VCaP (cell line): ENCODE measurements at regions not wholly inside any gene's neighbourhood (a gene's known extent, or its start where the extent isn't known, plus 50 kb on each side); places are given as distances from the start of the nearest gene placed in this dataset.
"Not testable (repeated sequence)": the region's sequence is repeated elsewhere in the genome, so short reads cannot be mapped to it uniquely, and the experiment has no call there.

Experiments
- H3K27ac ChIP-seq: fragments of 450-650 bp; 2 replicates; pipeline ENCODE4 v1.5.1; 2017
- TF ChIP-seq, protein P1 (sequence below): fragments of 450-650 bp; conservative IDR thresholded peaks from 2 replicates; pipeline ENCODE4 v1.5.1; 2017; ENCODE audit warnings: mild to moderate bottlenecking, moderate library complexity

DNA sequence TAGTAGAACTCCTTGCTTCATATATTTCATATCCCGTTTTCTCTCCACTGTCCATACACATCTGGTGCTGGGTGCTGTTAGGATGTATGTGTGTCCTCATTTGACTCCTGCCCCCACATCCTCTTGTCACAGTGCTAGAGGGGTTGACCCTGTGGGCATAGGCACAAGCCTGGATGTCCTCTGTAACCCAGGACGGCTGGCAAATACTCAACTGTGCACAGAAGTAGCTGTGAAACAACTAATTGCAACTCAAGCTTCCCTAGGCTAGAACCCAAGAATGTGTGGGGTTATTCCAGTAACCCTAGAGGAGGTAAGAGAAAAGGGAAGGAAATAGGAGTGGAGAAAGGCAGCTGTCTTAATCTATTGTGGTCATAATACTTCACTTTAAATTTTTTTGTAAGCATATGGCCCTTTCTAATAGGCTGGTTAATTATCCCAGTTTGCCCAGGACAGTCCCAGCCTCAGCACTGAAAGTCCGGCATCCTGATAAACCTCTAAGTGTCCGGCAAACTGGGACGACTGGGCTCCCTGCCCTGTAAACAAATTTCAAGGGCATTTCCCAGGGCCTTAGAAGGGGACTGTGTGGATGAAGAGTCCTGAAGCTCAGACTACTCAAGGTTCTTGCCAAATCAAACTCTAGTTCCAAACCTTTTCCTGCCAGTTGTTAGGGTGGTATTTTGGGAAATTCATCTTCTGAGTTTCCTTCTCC, 283.2 kb upstream of the CELF2 start:
- no peak overlapping the region for H3K27ac ChIP-seq
- TF ChIP-seq, protein P1, sequence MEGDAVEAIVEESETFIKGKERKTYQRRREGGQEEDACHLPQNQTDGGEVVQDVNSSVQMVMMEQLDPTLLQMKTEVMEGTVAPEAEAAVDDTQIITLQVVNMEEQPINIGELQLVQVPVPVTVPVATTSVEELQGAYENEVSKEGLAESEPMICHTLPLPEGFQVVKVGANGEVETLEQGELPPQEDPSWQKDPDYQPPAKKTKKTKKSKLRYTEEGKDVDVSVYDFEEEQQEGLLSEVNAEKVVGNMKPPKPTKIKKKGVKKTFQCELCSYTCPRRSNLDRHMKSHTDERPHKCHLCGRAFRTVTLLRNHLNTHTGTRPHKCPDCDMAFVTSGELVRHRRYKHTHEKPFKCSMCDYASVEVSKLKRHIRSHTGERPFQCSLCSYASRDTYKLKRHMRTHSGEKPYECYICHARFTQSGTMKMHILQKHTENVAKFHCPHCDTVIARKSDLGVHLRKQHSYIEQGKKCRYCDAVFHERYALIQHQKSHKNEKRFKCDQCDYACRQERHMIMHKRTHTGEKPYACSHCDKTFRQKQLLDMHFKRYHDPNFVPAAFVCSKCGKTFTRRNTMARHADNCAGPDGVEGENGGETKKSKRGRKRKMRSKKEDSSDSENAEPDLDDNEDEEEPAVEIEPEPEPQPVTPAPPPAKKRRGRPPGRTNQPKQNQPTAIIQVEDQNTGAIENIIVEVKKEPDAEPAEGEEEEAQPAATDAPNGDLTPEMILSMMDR = no peak

DNA sequence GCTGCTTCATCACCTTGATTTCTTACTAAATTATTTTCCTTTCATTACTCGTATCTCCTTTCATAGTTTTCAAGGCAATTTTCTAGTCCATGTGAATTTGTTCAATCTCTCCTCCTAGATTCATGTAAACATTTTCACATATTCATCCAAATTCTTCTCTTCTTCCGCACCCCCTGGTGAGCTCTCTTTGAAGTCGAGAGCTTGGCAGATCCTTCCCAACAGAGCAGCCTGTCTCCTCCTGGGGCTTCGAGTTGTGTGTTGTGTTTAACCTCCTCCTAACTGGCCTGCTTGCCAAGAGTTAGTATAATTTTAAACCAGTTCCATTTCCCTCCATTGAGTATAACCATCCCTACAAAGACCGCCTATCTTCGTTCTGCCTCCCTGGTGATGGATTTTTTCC, 272.4 kb upstream of the CELF2 start:
- H3K27ac ChIP-seq = no peak overlapping the region
- TF ChIP-seq, protein P1 = no peak

DNA sequence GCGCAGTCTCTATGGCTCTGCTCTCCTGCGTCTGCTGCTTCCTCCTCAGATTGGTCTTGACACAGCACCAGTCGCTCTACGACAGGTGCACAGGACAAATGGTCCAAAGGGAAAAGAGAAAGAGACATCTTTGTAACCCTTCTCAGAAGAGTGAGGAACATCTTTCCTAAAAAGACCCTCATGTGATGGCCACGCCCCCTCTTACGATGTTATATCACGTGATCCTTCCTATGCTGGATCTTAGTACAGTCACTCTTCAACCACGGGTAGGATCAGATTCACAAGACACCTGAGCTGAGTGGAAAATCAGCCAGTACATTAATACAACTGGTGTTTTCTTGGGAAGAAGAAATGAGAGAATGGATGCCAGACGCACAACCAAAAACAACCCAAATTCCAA, 262.2 kb upstream of the CELF2 start:
- no peak overlapping the region for H3K27ac ChIP-seq
- TF ChIP-seq, protein P1 = no peak

DNA sequence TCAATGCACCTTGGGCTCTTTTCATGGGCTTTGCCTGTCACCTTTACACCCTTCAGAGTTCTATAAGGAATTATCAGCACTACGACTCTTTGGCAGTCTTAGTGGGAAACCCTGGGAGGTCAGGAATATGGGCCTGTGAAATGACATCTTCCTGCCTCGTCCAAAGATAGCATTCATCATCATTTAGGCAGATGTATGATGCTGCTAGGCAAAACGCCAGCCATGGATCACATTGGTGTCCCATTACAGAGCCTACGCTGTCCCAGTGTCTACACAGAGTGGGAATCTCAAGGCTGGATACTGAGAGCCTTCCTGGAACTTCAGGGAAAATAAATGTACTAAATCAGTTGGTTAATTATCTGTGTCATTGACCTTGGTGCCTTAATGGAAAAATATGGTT, 259.4 kb upstream of the CELF2 start:
- H3K27ac ChIP-seq = no peak overlapping the region
- TF ChIP-seq, protein P1 = no peak

DNA sequence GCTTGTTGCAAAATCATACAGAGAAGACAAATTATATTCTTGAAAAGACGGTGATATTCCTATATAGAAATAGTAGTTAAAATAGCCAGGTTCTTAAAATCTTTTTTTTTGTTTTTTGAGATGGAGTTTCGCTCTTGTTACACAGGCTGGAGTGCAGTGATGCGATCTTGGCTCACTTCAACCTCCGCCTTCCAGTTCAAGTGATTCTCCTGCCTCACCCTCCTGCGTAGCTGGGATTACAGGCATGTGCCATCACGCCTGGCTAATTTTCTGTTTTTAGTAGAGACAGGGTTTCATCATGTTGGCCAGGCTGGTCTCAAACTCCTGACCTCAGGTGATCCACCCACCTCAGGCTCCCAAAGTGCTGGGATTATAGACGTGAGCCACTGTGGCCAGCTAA, 257.9 kb upstream of the CELF2 start:
- not testable (repeated sequence) for H3K27ac ChIP-seq

DNA sequence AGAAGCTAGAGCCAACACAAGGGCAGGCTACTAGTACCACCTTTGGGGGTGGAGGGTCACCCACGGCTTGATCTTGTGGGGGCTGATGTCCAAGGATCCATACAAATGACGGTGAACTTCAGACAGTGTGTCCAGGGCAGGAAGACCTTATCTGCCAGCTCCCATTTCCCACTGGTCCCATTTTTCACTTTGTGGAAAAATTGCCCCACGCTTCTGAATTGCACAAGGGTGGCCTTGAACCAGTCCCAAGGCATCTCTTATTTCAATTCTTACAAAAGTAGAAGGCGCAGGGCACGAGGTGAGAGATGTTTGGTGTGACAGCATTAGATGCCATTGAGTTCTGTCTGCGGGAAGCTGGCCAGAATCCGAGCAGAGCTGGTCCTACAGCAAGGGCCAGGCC, 252.7 kb upstream of the CELF2 start:
- H3K27ac ChIP-seq = no peak overlapping the region
- TF ChIP-seq, protein P1 = no peak

DNA sequence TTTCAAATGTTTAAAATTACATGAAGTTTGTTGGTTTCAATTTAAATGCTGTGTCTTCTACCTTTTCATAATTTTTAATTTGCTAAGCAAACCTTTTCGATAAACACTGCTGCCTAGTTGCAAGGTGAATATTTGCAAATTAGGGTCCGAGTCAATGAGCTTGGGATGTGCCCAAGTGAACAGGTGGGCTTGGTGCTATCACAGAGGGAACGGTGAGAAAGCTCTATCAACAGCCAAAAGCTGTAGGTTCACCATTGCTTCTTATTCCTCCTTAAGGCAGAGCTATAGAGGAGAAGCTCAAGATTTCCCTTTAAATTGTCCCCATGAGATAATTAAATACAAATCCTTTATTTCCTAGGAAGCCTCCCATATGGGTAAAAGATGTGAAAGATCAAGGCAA, 245.3 kb upstream of the CELF2 start:
- H3K27ac ChIP-seq = no peak overlapping the region
- TF ChIP-seq, protein P1 = no peak

DNA sequence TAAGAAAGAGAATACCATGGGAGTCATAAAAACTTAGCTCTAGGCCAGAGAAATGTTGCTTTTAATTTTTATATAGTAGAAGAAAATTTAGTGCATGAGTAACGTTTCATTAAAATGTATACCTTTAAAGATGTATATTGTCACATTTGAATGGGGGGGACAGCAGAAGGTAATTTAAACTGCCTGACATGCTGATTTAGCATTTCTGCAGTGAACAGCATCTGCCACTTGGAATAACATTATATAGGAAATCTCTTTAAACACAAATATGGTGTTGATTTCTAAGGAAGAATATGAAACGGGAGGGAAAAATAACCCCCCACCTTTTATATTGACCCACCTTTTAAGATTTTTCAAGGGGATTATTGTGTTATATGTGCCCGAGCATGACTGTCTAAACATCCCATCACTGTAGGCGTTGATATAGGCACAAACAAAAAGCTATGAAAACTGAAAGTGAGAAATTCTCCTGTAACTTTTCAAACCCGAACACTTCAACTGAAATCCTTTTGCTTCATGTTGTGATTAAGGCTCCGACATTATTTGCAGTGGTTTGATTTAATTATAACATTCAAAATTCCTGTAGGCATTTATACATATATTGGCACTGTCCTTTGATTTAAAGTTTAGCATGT, 244.7 kb upstream of the CELF2 start:
- no peak overlapping the region for H3K27ac ChIP-seq
- TF ChIP-seq, protein P1 = no peak
